ENCODE measurements at regions not wholly inside any gene's neighbourhood (a gene's known extent, or its start where the extent isn't known, plus 50 kb on each side); places are given as distances from the start of the nearest gene placed in this dataset.

- DNase-seq, result no peak
Measured at GRCh38 chr6:155623450-155624178, 168.0 kb upstream of the NOX3 start.

GRCh38 chr6:155614606-155615005 lies 159.0 kb upstream of the NOX3 start:
- DNase-seq, result no peak

- no peak for DNase-seq
Measured at GRCh38 chr6:155611742-155612141, 156.1 kb upstream of the NOX3 start.

- DNase-seq, result no peak
Measured at GRCh38 chr6:155604991-155605390, 149.4 kb upstream of the NOX3 start.

- no peak for DNase-seq
Measured at GRCh38 chr6:155599561-155599960, 143.9 kb upstream of the NOX3 start.

- no peak for DNase-seq
Measured at GRCh38 chr6:155599160-155599559, 143.5 kb upstream of the NOX3 start.

GRCh38 chr6:155595284-155595683 lies 139.6 kb upstream of the NOX3 start:
- DNase-seq, result no peak

- no peak for DNase-seq
Measured at GRCh38 chr6:155591741-155592140, 136.1 kb upstream of the NOX3 start.

GRCh38 chr6:155589190-155589589 lies 133.6 kb upstream of the NOX3 start:
- no peak for DNase-seq

GRCh38 chr6:155587817-155588216 lies 132.2 kb upstream of the NOX3 start:
- peak; percentile 38 for DNase-seq

GRCh38 chr6:155586090-155586489 lies 130.5 kb upstream of the NOX3 start:
- DNase-seq, result no peak

- no peak for DNase-seq
Measured at GRCh38 chr6:155584006-155584405, 128.4 kb upstream of the NOX3 start.

- DNase-seq, result no peak
Measured at GRCh38 chr6:155582016-155582991, 126.7 kb upstream of the NOX3 start.

GRCh38 chr6:155580904-155581303 lies 125.3 kb upstream of the NOX3 start:
- DNase-seq, result peak; percentile 4

- no peak for DNase-seq
Measured at GRCh38 chr6:155578251-155578650, 122.6 kb upstream of the NOX3 start.

- no peak for DNase-seq
Measured at GRCh38 chr6:155561966-155562364, 106.3 kb upstream of the NOX3 start.

GRCh38 chr6:155561257-155561965 lies 105.8 kb upstream of the NOX3 start:
- no peak for DNase-seq

GRCh38 chr6:155549928-155550327 lies 94.3 kb upstream of the NOX3 start:
- DNase-seq, result no peak

GRCh38 chr6:155549028-155549798 lies 93.6 kb upstream of the NOX3 start:
- no peak for DNase-seq

GRCh38 chr6:155548576-155548975 lies 92.9 kb upstream of the NOX3 start:
- no peak for DNase-seq

GRCh38 chr6:155544677-155545076 lies 89.0 kb upstream of the NOX3 start:
- no peak for DNase-seq

- DNase-seq, result no peak
Measured at GRCh38 chr6:155543166-155543847, 87.7 kb upstream of the NOX3 start.
